Ishikawa (cell line): ENCODE measurements at regions not wholly inside any gene's neighbourhood (a gene's known extent, or its start where the extent isn't known, plus 50 kb on each side); places are given as distances from the start of the nearest gene placed in this dataset.

Experiments used
- CEBPB ChIP-seq: IDR thresholded peaks from 2 replicates; pipeline ENCODE4 v1.6.1; 2012
- CREB1 ChIP-seq: IDR thresholded peaks from 2 replicates; pipeline ENCODE4 v1.6.1; 2012; ENCODE audit warnings: low read depth
- EGR1 ChIP-seq: IDR thresholded peaks from 2 replicates; pipeline ENCODE4 v1.6.1; 2012
- EP300 ChIP-seq: IDR thresholded peaks from 2 replicates; pipeline ENCODE4 v1.6.1; 2012; ENCODE audit warnings: borderline replicate concordance
- FOXM1 ChIP-seq: IDR thresholded peaks from 2 replicates; pipeline ENCODE4 v1.6.1; 2012; ENCODE audit warnings: low read depth, borderline replicate concordance
- MAX ChIP-seq: IDR thresholded peaks from 2 replicates; pipeline ENCODE4 v1.6.1; 2012
- NFIC ChIP-seq: IDR thresholded peaks from 2 replicates; pipeline ENCODE4 v1.6.1; 2012
- RAD21 ChIP-seq: IDR thresholded peaks from 2 replicates; pipeline ENCODE4 v1.6.1; 2012; ENCODE audit warnings: low read depth
- REST ChIP-seq: IDR thresholded peaks from 2 replicates; pipeline ENCODE4 v1.6.1; 2012; ENCODE audit warnings: low read depth, mild to moderate bottlenecking
- TAF1 ChIP-seq: IDR thresholded peaks from 2 replicates; pipeline ENCODE4 v1.6.1; 2012; ENCODE audit warnings: low read depth, mild to moderate bottlenecking
- TCF12 ChIP-seq: IDR thresholded peaks from 2 replicates; pipeline ENCODE4 v1.6.1; 2012; ENCODE audit warnings: low read depth
- TEAD4 ChIP-seq: IDR thresholded peaks from 2 replicates; pipeline ENCODE4 v1.6.1; 2012
- USF1 ChIP-seq: IDR thresholded peaks from 2 replicates; pipeline ENCODE4 v1.6.1; 2012
- YY1 ChIP-seq: IDR thresholded peaks from 2 replicates; pipeline ENCODE4 v1.6.1; 2012; ENCODE audit warnings: low read depth
- ZBTB7A ChIP-seq: IDR thresholded peaks from 2 replicates; pipeline ENCODE4 v1.6.1; 2012; ENCODE audit warnings: low read depth

GRCh38 chr20:23258747-23259121 lies 91.9 kb upstream of the NXT1 start:
- TF ChIP-seq TAF1 (no peak), TEAD4 (no peak), EGR1 (no peak), REST (no peak), CEBPB (no peak), FOXM1 (no peak), USF1 (no peak), YY1 (no peak)

GRCh38 chr20:23257848-23258746 lies 92.5 kb upstream of the NXT1 start:
- no peak for TF ChIP-seq EP300
- TF ChIP-seq USF1: no peak
- TF ChIP-seq ZBTB7A: no peak
- TF ChIP-seq MAX: no peak
- no peak for TF ChIP-seq NFIC
- TF ChIP-seq REST: no peak
- TF ChIP-seq EGR1: no peak
- TF ChIP-seq TEAD4: no peak
- no peak for TF ChIP-seq TAF1
- TF ChIP-seq RAD21: no peak
- TF ChIP-seq YY1: no peak
- TF ChIP-seq CREB1: no peak
- no peak for TF ChIP-seq FOXM1
- TF ChIP-seq TCF12: no peak

GRCh38 chr20:23257106-23257761 lies 93.4 kb upstream of the NXT1 start:
- no peak for TF ChIP-seq TAF1
- no peak for TF ChIP-seq USF1
- no peak for TF ChIP-seq TCF12

- TF ChIP-seq YY1 (no peak), MAX (no peak), CEBPB (no peak), REST (no peak), EP300 (no peak), NFIC (no peak), TAF1 (no peak), USF1 (no peak), ZBTB7A (no peak), FOXM1 (no peak), RAD21 (no peak), TCF12 (no peak)
Observed at GRCh38 chr20:23255716-23256385, 94.7 kb upstream of the NXT1 start.
